Breast epithelium (tissue), 4 donors: ENCODE measurements at regions not wholly inside any gene's neighbourhood (a gene's known extent, or its start where the extent isn't known, plus 50 kb on each side); places are given as distances from the start of the nearest gene placed in this dataset.

Experiments
- DNase-seq, 2 donors: peaks; one replicate each; pipeline ENCODE4 v3.0.0-alpha.2; 2019; ENCODE audit warnings: low spot score in 2 of 2
- H3K27ac ChIP-seq, 2 donors: fragments of 200-600 bp; sonication (generic) in 1 of 2; one replicate each; pipeline ENCODE4 v1.5.1; 2016 to 2019; ENCODE audit warnings: mild to moderate bottlenecking in 1 of 2
- H3K27me3 ChIP-seq, 2 donors: fragments of 200-600 bp; sonication (generic) in 1 of 2; one replicate each; pipeline versions ENCODE4 v1.5.1 to v1.6.0; 2017 to 2019; ENCODE audit warnings: control low read depth in 1 of 2, mild to moderate bottlenecking in 1 of 2
- H3K36me3 ChIP-seq: fragments of 200-600 bp; one replicate; pipeline ENCODE4 v1.5.1; 2019
- H3K4me1 ChIP-seq, 2 donors: fragments of 200-600 bp; sonication (generic); one replicate each; pipeline ENCODE4 v1.5.1; 2016 to 2019; ENCODE audit warnings: control low read depth in 1 of 2
- H3K4me3 ChIP-seq, 3 donors: fragments of 200-600 bp; sonication (generic); 1 replicate in 2 of 3; 2 replicates in 1 of 3; pipeline ENCODE4 v1.5.1; 2016 to 2019; ENCODE audit warnings: mild to moderate bottlenecking in 3 of 3, moderate library complexity in 2 of 3
- H3K9me3 ChIP-seq, 2 donors: fragments of 200-600 bp; sonication (generic) in 1 of 2; one replicate each; pipeline ENCODE4 v1.5.1; 2016 to 2019; ENCODE audit warnings: control low read depth in 1 of 2
- POLR2A ChIP-seq: fragments of 450-650 bp; IDR thresholded peaks from one replicate; pipeline ENCODE4 v1.6.1; 2016; ENCODE audit warnings: antibody characterized with exemption, mild to moderate bottlenecking, moderate library complexity
- POLR2AphosphoS5 ChIP-seq, 3 donors: sonication (generic); formaldehyde crosslinking; IDR thresholded peaks; one replicate each; pipeline ENCODE4 v1.6.1; 2017; ENCODE audit warnings: antibody characterized with exemption in 3 of 3
- intact Hi-C: fragments of 100-400 bp; cut with DNase I; formaldehyde crosslinking; loops from one replicate; pipeline ENCODE4 v1.15.1; 2023; ENCODE audit warnings: low total_unique reads
- TF ChIP-seq, protein P1 (sequence below), 3 donors: fragments of 450-650 bp; IDR thresholded peaks; one replicate each; pipeline ENCODE4 v1.5.1; 2016 to 2017; ENCODE audit warnings: antibody characterized with exemption in 3 of 3, mild to moderate bottlenecking in 3 of 3, moderate library complexity in 3 of 3

GRCh38 chr10:15462253-15462897 lies 91.3 kb upstream of the FAM171A1 start:
- Histone ChIP-seq H3K4me3 (no peak overlapping the region), H3K27ac (peak overlapping the region in 1 of 2 donors; percentile 62), H3K9me3 (no peaks in the 10 kb centered on the region), H3K36me3 (no peaks in the 10 kb centered on the region), H3K27me3 (no peaks in the 10 kb centered on the region), H3K4me1 (no peaks in the 10 kb centered on the region)
- intact Hi-C loops, result no loop called here
- TF ChIP-seq POLR2AphosphoS5 (IDR thresholded peaks at IDR 0.05) (no peak), POLR2A (no peak)
- TF ChIP-seq, protein P1, sequence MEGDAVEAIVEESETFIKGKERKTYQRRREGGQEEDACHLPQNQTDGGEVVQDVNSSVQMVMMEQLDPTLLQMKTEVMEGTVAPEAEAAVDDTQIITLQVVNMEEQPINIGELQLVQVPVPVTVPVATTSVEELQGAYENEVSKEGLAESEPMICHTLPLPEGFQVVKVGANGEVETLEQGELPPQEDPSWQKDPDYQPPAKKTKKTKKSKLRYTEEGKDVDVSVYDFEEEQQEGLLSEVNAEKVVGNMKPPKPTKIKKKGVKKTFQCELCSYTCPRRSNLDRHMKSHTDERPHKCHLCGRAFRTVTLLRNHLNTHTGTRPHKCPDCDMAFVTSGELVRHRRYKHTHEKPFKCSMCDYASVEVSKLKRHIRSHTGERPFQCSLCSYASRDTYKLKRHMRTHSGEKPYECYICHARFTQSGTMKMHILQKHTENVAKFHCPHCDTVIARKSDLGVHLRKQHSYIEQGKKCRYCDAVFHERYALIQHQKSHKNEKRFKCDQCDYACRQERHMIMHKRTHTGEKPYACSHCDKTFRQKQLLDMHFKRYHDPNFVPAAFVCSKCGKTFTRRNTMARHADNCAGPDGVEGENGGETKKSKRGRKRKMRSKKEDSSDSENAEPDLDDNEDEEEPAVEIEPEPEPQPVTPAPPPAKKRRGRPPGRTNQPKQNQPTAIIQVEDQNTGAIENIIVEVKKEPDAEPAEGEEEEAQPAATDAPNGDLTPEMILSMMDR (IDR thresholded peaks at IDR 0.05), result no peak
- DNase-seq, result no peak

- Histone ChIP-seq H3K36me3 (no peaks in the 10 kb centered on the region), H3K27ac (peak overlapping the region in 1 of 2 donors; percentile 62), H3K27me3 (no peaks in the 10 kb centered on the region), H3K4me3 (no peak overlapping the region), H3K9me3 (no peaks in the 10 kb centered on the region), H3K4me1 (no peaks in the 10 kb centered on the region)
- intact Hi-C loops, result no loop called here
- peak in 1 of 3 donors; percentile 18 for TF ChIP-seq POLR2AphosphoS5 (IDR thresholded peaks at IDR 0.05)
- TF ChIP-seq POLR2A, result no peak
- DNase-seq, result no peak
These were observed 90.4 kb upstream of the FAM171A1 start for GRCh38 chr10:15461353-15462108.

DNA sequence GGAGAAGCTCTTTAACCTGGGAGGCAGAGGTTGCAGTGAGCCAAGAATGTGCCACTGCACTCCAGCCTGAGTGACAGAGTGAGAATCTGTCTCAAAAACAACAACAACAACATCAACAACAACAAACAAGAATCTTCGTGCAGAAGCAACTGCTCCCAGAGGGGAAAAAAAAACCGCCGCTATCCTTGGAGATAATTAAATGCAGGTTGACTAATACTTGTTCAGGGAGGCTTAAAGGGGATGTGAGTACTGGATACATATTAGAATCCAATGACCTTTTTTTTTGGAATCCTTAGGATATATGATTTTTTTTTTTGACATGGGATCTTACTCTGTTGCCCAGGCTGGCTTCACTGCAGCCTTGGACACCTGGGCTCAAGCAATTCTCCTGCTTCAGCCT lies 89.6 kb upstream of the FAM171A1 start:
- Histone ChIP-seq H3K36me3 (no peaks in the 10 kb centered on the region), H3K4me3 (no peak overlapping the region), H3K27ac (no peak overlapping the region), H3K27me3 (no peaks in the 10 kb centered on the region), H3K9me3 (no peaks in the 10 kb centered on the region), H3K4me1 (no peaks in the 10 kb centered on the region)
- no peak for DNase-seq
- intact Hi-C loops, result no loop called here
- TF ChIP-seq POLR2A, result no peak
- TF ChIP-seq, protein P1 (IDR thresholded peaks at IDR 0.05), result no peak
- no peak for TF ChIP-seq POLR2AphosphoS5 (IDR thresholded peaks at IDR 0.05)

DNA sequence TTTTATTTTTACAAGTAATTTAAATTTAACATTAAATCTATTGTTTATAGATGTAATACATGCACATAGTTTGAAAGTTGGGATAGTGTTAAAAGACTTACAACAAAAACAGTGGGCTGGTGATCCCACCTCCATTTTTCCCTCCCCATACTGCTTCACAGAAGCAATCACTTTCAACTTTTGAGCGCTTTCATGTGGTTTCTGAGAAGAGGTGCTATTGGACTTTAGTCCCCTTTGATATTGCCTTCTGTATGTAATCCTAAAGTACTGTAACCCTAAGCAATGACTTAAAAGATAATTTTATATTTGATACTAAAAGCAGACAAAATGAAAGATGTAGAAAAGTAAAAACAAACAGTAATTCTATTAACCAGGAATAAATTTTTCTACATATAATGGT lies 88.1 kb upstream of the FAM171A1 start:
- TF ChIP-seq, protein P1 (IDR thresholded peaks at IDR 0.05), result no peak
- TF ChIP-seq POLR2A, result no peak
- TF ChIP-seq POLR2AphosphoS5 (IDR thresholded peaks at IDR 0.05), result no peak
- no peak for DNase-seq
- intact Hi-C loops, result no loop called here
- no peaks in the 10 kb centered on the region for H3K27me3 ChIP-seq
- H3K36me3 ChIP-seq, result no peaks in the 10 kb centered on the region
- no peaks in the 10 kb centered on the region for H3K9me3 ChIP-seq
- H3K4me1 ChIP-seq, result no peaks in the 10 kb centered on the region
- no peak overlapping the region for H3K4me3 ChIP-seq
- no peak overlapping the region for H3K27ac ChIP-seq

DNA sequence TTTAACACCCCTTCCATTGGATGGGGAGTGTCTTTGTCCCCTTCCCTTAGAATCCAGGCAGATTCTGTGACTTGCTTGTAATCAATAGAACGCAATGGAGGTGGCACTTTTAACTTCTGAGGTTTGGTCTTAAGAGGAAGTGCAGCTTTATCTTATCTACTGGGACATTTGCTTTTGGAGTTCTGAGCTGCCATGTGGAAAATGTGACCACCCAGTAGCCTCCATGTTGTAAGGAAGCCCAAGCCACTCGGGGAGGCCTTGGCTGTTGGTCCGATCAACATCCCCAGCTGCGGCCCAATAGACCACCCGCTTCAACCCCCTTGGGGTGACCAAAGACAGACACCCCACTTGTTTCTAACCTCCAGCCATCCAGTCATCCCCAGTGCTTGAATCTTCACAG lies 86.3 kb upstream of the FAM171A1 start:
- H3K27me3 ChIP-seq, result no peaks in the 10 kb centered on the region
- H3K4me3 ChIP-seq, result no peak overlapping the region
- H3K27ac ChIP-seq, result no peak overlapping the region
- H3K4me1 ChIP-seq, result no peaks in the 10 kb centered on the region
- no peaks in the 10 kb centered on the region for H3K9me3 ChIP-seq
- DNase-seq, result no peak
- intact Hi-C loops, result no loop called here
- no peak for TF ChIP-seq POLR2AphosphoS5 (IDR thresholded peaks at IDR 0.05)
- TF ChIP-seq POLR2A, result no peak
- TF ChIP-seq, protein P1 (IDR thresholded peaks at IDR 0.05), result no peak
- H3K36me3 ChIP-seq, result no peaks in the 10 kb centered on the region
